GM23248 (cell line): ENCODE measurements at regions not wholly inside any gene's neighbourhood (a gene's known extent, or its start where the extent isn't known, plus 50 kb on each side); places are given as distances from the start of the nearest gene placed in this dataset.

Source experiments
- EZH2 ChIP-seq: fragments of 200-600 bp; sonication (generic); IDR thresholded peaks from 2 replicates; pipeline ENCODE4 v1.6.1; 2018; ENCODE audit warnings: antibody characterized with exemption, mild to moderate bottlenecking; ENCODE audit not compliant: insufficient read depth, poor library complexity, severe bottlenecking
- EZH2phosphoT487 ChIP-seq: fragments of 200-600 bp; sonication (generic); IDR thresholded peaks from 2 replicates; pipeline ENCODE4 v1.6.1; 2018; ENCODE audit warnings: antibody characterized with exemption, moderate library complexity, mild to moderate bottlenecking, low read depth; ENCODE audit not compliant: insufficient read depth

- TF ChIP-seq EZH2phosphoT487: no peak
- no peak for TF ChIP-seq EZH2
Observed at GRCh38 chr2:33927756-33928155, 328.7 kb upstream of the FAM98A start.
